A549 (cell line): ENCODE measurements at regions not wholly inside any gene's neighbourhood (a gene's known extent, or its start where the extent isn't known, plus 50 kb on each side); places are given as distances from the start of the nearest gene placed in this dataset.

ENCODE experiments used
- ATAC-seq, 2 experiments: fragments of 200-7000 bp in 1 of 2; fragments of >200 bp in 1 of 2; cut with Nextera tagmentation in 1 of 2; cut with Tn5 transposase in 1 of 2; 3 replicates each; pipeline versions ENCODE4 v1.8.0 to v1.9.1; 2018 to 2020; ENCODE audit warnings: mild to moderate bottlenecking in 1 of 2, moderate library complexity in 1 of 2
- CTCF ChIA-PET: fragments of 300-600 bp; sonication (Branson Sonifier 250); formaldehyde crosslinking; extraction: SDS; loops from one replicate; lab custom pipeline; 2021; ENCODE audit warnings: antibody characterized with exemption, inconsistent platforms; lab: Yijun Ruan, JAX
- POLR2A ChIA-PET: fragments of 350-600 bp; formaldehyde crosslinking; extraction: SDS; loops from one replicate; lab custom pipeline; 2021; ENCODE audit warnings: antibody characterized with exemption, inconsistent platforms; lab: Yijun Ruan, JAX
- DNase-seq, 2 experiments: peaks; one replicate each; pipeline versions ENCODE4 v3.0.0 to v3.0.0-alpha.2; 2011 to 2016; ENCODE audit warnings: low read depth in 1 of 2, low spot score in 1 of 2
- FAIRE-seq: peaks from 2 replicates; lab custom pipeline; 2011; peaks lifted over from hg19 to GRCh38; lab: Jason Lieb, UNC
- H3K27ac ChIP-seq, 2 experiments: fragments of >200 bp; sonication (Bioruptor Twin); formaldehyde crosslinking; 3 replicates each; pipeline ENCODE4 v1.5.1; 2016 to 2017
- H3K4me1 ChIP-seq: fragments of >200 bp; sonication (Bioruptor Twin); formaldehyde crosslinking; 3 replicates; pipeline ENCODE4 v1.6.1; 2016
- H3K4me2 ChIP-seq: fragments of >200 bp; sonication (Bioruptor Twin); formaldehyde crosslinking; 3 replicates; pipeline ENCODE4 v1.6.1; 2016
- H3K4me3 ChIP-seq: fragments of >200 bp; sonication (Bioruptor Twin); formaldehyde crosslinking; 3 replicates; pipeline ENCODE4 v1.5.1; 2016
- H3K9me3 ChIP-seq: fragments of >200 bp; sonication (Bioruptor Twin); formaldehyde crosslinking; 3 replicates; pipeline ENCODE4 v1.6.1; 2016
- BHLHE40 ChIP-seq: IDR thresholded peaks from 2 replicates; pipeline ENCODE4 v1.6.1; 2012; ENCODE audit warnings: low read depth, low read length, inconsistent platforms
- CBX2 ChIP-seq: fragments of 200-600 bp; sonication (generic); IDR thresholded peaks from 2 replicates; pipeline ENCODE4 v1.6.1; 2016; ENCODE audit warnings: low read depth, mild to moderate bottlenecking, borderline replicate concordance
- CBX8 ChIP-seq: fragments of 200-600 bp; sonication (generic); IDR thresholded peaks from 2 replicates; pipeline ENCODE4 v1.6.1; 2016
- CHD2 ChIP-seq: fragments of 150-350 bp; IDR thresholded peaks from 2 replicates; pipeline ENCODE4 v1.6.1; 2014; ENCODE audit warnings: low read length; ENCODE audit not compliant: partially characterized antibody
- CHD4 ChIP-seq: fragments of 200-600 bp; sonication (generic); IDR thresholded peaks from 2 replicates; pipeline ENCODE4 v1.6.1; 2016; ENCODE audit warnings: antibody characterized with exemption, mild to moderate bottlenecking, borderline replicate concordance
- EHF ChIP-seq: fragments of 250-450 bp; sonication (Bioruptor Pico); IDR thresholded peaks from 2 replicates; pipeline ENCODE4 v1.5.0; 2020; ENCODE audit warnings: mild to moderate bottlenecking
- EHMT2 ChIP-seq: fragments of 200-600 bp; sonication (generic); IDR thresholded peaks from 2 replicates; pipeline ENCODE4 v1.6.1; 2016; ENCODE audit warnings: antibody characterized with exemption, low read depth, mild to moderate bottlenecking, moderate library complexity
- ESRRA ChIP-seq: fragments of 150-350 bp; IDR thresholded peaks from 2 replicates; pipeline ENCODE4 v1.6.1; 2014; ENCODE audit warnings: mild to moderate bottlenecking, low read length, borderline replicate concordance
- FOXS1 ChIP-seq: fragments of 250-450 bp; sonication (Bioruptor Pico); IDR thresholded peaks from 2 replicates; pipeline ENCODE4 v1.5.0; 2020; ENCODE audit warnings: mild to moderate bottlenecking, moderate library complexity
- HDAC2 ChIP-seq: fragments of 200-600 bp; sonication (generic); IDR thresholded peaks from 2 replicates; pipeline ENCODE4 v1.6.1; 2016
- HEYL ChIP-seq: fragments of 250-450 bp; sonication (Bioruptor Pico); IDR thresholded peaks from 2 replicates; pipeline ENCODE4 v1.8.0; 2021; ENCODE audit warnings: mild to moderate bottlenecking, moderate library complexity
- HOXB13 ChIP-seq: fragments of 250-450 bp; sonication (Bioruptor Pico); IDR thresholded peaks from 2 replicates; pipeline ENCODE4 v1.5.0; 2020; ENCODE audit warnings: low read depth, mild to moderate bottlenecking, moderate library complexity
- HOXB5 ChIP-seq: fragments of 250-450 bp; sonication (Bioruptor Pico); IDR thresholded peaks from 2 replicates; pipeline ENCODE4 v1.5.0; 2020; ENCODE audit warnings: mild to moderate bottlenecking, moderate library complexity
- JUNB ChIP-seq: fragments of >200 bp; sonication (Bioruptor Twin); formaldehyde crosslinking; IDR thresholded peaks from 2 replicates; pipeline ENCODE4 v1.6.1; 2016
- KDM1A ChIP-seq: fragments of 200-600 bp; sonication (generic); IDR thresholded peaks from 2 replicates; pipeline ENCODE4 v1.6.1; 2016; ENCODE audit warnings: low read depth, mild to moderate bottlenecking
- MAZ ChIP-seq: fragments of 150-350 bp; IDR thresholded peaks from 2 replicates; pipeline ENCODE4 v1.6.1; 2014; ENCODE audit warnings: antibody characterized with exemption, low read depth, low read length, borderline replicate concordance
- NFE2L2 ChIP-seq: fragments of 150-350 bp; conservative IDR thresholded peaks from 2 replicates; pipeline ENCODE4 v1.6.1; 2014; ENCODE audit warnings: low read length
- NR3C1 ChIP-seq: fragments of >200 bp; sonication (Bioruptor Twin); formaldehyde crosslinking; IDR thresholded peaks from 3 replicates; pipeline ENCODE4 v1.6.1; 2017
- RAD21 ChIP-seq, 2 experiments: fragments of >200 bp in 1 of 2; sonication (Bioruptor Twin) in 1 of 2; formaldehyde crosslinking in 1 of 2; IDR thresholded peaks in 1 of 2; conservative IDR thresholded peaks in 1 of 2; 2 replicates in 1 of 2; 3 replicates in 1 of 2; pipeline ENCODE4 v1.6.1; 2012 to 2018; ENCODE audit warnings: inconsistent platforms in 1 of 2
- RFX5 ChIP-seq: fragments of 450-650 bp; IDR thresholded peaks from 2 replicates; pipeline ENCODE4 v1.7.1; 2014; ENCODE audit warnings: antibody characterized with exemption, mild to moderate bottlenecking, moderate library complexity
- RNF2 ChIP-seq: fragments of 200-600 bp; sonication (generic); IDR thresholded peaks from 2 replicates; pipeline ENCODE4 v1.6.1; 2016; ENCODE audit warnings: low read depth, mild to moderate bottlenecking, antibody characterized with exemption, moderate library complexity, borderline replicate concordance
- SREBF2 ChIP-seq: fragments of 450-650 bp; IDR thresholded peaks from 2 replicates; pipeline ENCODE4 v1.6.1; 2014; ENCODE audit warnings: mild to moderate bottlenecking, moderate library complexity
- TFCP2L1 ChIP-seq: fragments of 250-450 bp; sonication (Bioruptor Pico); IDR thresholded peaks from 2 replicates; pipeline ENCODE4 v1.5.0; 2021; ENCODE audit warnings: mild to moderate bottlenecking
- ZFP36 ChIP-seq: fragments of 450-650 bp; IDR thresholded peaks from 2 replicates; pipeline ENCODE4 v1.6.1; 2014; ENCODE audit warnings: borderline replicate concordance; ENCODE audit not compliant: partially characterized antibody
- ZNF302 ChIP-seq: fragments of 250-450 bp; sonication (Bioruptor Pico); IDR thresholded peaks from 2 replicates; pipeline ENCODE4 v1.9.0; 2021; ENCODE audit warnings: inconsistent platforms, mild to moderate bottlenecking, moderate library complexity
- ZSCAN20 ChIP-seq: fragments of 250-450 bp; sonication (Bioruptor Pico); IDR thresholded peaks from 2 replicates; pipeline ENCODE4 v1.8.0; 2022; ENCODE audit warnings: mild to moderate bottlenecking, moderate library complexity
- WGBS: methylation state at CpG from one replicate; pipeline ENCODE4 v1.1.6; 2017; ENCODE audit errors: missing lambda C conversion rate; 5-methylcytosine and 5-hydroxymethylcytosine counted together
- TF ChIP-seq, protein P1 (sequence below): fragments of 250-450 bp; sonication (Bioruptor Pico); IDR thresholded peaks from 2 replicates; pipeline ENCODE4 v1.5.0; 2020; ENCODE audit warnings: low read depth, mild to moderate bottlenecking, moderate library complexity
- TF ChIP-seq, protein P2 (sequence below): fragments of >200 bp; sonication (Bioruptor Twin); formaldehyde crosslinking; IDR thresholded peaks from 3 replicates; pipeline ENCODE4 v1.5.1; 2016
- TF ChIP-seq, protein P3 (sequence below): IDR thresholded peaks from 2 replicates; pipeline ENCODE4 v1.6.1; 2012
- TF ChIP-seq, protein P4 (sequence below): fragments of 150-350 bp; IDR thresholded peaks from 2 replicates; pipeline ENCODE4 v1.6.1; 2014; ENCODE audit warnings: low read depth, mild to moderate bottlenecking, low read length

DNA sequence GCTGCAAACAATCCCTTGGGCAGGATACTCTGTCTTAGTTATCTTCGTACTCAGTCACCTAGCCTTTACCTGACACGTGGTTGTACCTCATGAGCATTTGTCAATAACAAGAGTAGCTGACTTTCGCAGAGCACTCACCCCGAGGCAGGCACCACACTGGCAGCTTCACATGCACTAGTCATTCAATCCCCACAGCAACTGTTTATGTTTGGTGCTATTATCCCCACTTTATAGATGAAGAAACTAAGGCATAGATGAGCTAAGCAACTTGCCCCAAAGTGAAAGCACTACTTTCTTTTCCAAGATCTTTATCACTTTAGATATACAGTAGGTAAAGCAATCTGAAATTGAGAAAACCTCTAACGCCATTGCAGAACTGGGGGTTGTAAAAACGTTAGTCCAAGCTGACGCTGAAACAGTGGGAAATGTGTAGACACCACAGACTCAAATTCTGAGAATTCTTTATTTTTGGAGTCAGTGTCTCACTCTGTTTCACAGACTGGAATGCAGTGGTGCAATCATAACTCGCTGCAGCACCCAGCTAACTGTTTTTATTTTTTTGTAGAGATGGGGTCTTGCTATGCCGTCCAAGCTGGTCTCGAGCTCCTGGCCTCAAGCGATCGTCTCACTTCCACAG, 446.0 kb downstream of the FOXO1 start:
- Histone ChIP-seq H3K9me3 (no peaks in the 10 kb centered on the region), H3K4me1 (no peaks in the 10 kb centered on the region), H3K27ac (no peak overlapping the region; a peak in 1 of 6 replicates), H3K4me3 (no peak overlapping the region), H3K4me2 (no peak overlapping the region)
- ATAC-seq (no peak), FAIRE-seq (no peak), DNase-seq (no peak)
- WGBS: 80% methylated on average over 12 of the region's 12 CpGs
- POLR2A ChIA-PET: no interaction called here
- CTCF ChIA-PET: interaction anchor here (0.9 kb wide), 1 partner anchor 20 kb away, joined by 3 read pairs; no protein-coding TSS in a partner anchor
- TF ChIP-seq RNF2 (no peak), EHF (no peak), CBX2 (no peak), CHD4 (no peak)

DNA sequence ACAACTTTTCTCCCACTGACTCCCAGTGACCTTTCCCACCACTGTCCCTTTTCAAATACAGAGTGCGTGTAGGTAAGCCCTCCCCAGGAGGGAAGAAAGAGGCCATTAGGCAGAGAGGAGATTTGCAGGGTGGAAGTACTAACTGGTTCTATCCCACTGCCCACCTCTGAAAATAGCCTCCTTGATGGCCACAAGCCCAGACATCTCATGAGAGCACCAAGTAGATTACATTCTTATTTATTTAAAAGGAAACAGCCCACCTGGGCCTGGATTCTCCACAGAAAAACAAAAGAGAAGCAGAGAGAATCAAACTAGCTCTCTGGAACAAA, 445.3 kb downstream of the FOXO1 start:
- Histone ChIP-seq H3K4me1 (no peaks in the 10 kb centered on the region), H3K9me3 (no peaks in the 10 kb centered on the region), H3K27ac (no peak overlapping the region; a peak in 1 of 6 replicates), H3K4me2 (no peak overlapping the region), H3K4me3 (no peak overlapping the region)
- ChIA-PET CTCF (no interaction called here), POLR2A (no interaction called here)
- FAIRE-seq: no peak
- TF ChIP-seq RAD21 (conservative IDR thresholded peaks at IDR 0.05 in 1 of 2, IDR thresholded peaks at IDR 0.05 in 1 of 2) (no peak), NFE2L2 (no peak), NR3C1 (no peak), CBX8 (no peak), JUNB (no peak), SREBF2 (no peak), HEYL (CRISPR knock-in tag) (no peak), HOXB5 (CRISPR knock-in tag) (no peak), TFCP2L1 (CRISPR knock-in tag) (no peak), ZNF302 (CRISPR knock-in tag) (no peak), CHD2 (no peak), HDAC2 (no peak), KDM1A (no peak)
- TF ChIP-seq, protein P1, sequence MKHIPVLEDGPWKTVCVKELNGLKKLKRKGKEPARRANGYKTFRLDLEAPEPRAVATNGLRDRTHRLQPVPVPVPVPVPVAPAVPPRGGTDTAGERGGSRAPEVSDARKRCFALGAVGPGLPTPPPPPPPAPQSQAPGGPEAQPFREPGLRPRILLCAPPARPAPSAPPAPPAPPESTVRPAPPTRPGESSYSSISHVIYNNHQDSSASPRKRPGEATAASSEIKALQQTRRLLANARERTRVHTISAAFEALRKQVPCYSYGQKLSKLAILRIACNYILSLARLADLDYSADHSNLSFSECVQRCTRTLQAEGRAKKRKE (CRISPR knock-in tag): no peak
- TF ChIP-seq, protein P2, sequence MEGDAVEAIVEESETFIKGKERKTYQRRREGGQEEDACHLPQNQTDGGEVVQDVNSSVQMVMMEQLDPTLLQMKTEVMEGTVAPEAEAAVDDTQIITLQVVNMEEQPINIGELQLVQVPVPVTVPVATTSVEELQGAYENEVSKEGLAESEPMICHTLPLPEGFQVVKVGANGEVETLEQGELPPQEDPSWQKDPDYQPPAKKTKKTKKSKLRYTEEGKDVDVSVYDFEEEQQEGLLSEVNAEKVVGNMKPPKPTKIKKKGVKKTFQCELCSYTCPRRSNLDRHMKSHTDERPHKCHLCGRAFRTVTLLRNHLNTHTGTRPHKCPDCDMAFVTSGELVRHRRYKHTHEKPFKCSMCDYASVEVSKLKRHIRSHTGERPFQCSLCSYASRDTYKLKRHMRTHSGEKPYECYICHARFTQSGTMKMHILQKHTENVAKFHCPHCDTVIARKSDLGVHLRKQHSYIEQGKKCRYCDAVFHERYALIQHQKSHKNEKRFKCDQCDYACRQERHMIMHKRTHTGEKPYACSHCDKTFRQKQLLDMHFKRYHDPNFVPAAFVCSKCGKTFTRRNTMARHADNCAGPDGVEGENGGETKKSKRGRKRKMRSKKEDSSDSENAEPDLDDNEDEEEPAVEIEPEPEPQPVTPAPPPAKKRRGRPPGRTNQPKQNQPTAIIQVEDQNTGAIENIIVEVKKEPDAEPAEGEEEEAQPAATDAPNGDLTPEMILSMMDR: no peak
- no peak for DNase-seq
- WGBS: 91% methylated on average over 1 of the region's 1 CpG
- no peak for ATAC-seq

DNA sequence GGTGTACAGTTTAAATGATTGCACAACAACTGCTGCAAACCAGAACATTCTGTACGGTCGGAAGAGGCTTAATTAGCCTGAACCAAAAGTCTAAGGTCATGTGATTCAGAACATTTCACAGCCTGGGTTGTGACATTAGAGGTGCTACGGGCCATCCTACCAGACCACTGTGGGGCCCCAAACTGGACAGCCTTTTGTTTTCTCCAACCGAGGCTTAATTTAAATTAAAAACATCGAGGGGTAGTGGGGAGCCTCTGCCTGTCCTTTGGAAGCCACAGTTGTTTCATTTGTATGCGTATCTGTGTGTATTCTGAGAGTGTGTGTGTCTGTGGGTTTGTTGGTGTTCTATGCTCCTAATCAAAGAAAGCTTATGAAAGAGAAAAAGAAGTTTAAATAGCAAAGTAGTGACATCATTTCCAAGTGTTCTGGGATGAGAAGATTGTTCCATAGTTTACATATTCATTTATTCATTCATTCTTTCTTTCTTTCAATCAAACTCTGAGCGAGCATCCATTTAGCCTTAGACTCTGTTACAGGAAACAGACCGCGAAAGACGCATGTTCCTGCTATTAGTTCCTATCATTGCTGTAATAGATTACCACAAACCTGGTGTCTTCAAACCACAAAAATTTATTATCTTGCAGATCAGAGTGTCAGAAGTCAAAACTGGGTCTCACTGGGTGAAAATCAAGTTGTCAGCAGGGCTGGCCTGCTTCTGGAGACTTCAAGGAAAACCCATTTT, 444.8 kb downstream of the FOXO1 start:
- 55% methylated on average over 10 of the region's 10 CpGs for WGBS
- ChIA-PET POLR2A (no interaction called here), CTCF (no interaction called here)
- no peak for ATAC-seq
- DNase-seq: no peak
- Histone ChIP-seq H3K27ac (no peak overlapping the region; a peak in 1 of 6 replicates), H3K4me2 (no peak overlapping the region), H3K4me3 (no peak overlapping the region), H3K9me3 (no peaks in the 10 kb centered on the region), H3K4me1 (no peaks in the 10 kb centered on the region)
- FAIRE-seq: no peak
- TF ChIP-seq, protein P3, sequence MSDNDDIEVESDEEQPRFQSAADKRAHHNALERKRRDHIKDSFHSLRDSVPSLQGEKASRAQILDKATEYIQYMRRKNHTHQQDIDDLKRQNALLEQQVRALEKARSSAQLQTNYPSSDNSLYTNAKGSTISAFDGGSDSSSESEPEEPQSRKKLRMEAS: no peak
- TF ChIP-seq ZFP36 (no peak), EHMT2 (no peak), ESRRA (no peak), CBX8 (no peak), BHLHE40 (no peak), EHF (no peak), CBX2 (no peak), RFX5 (no peak), MAZ (no peak), HOXB13 (CRISPR knock-in tag) (no peak), ZSCAN20 (CRISPR knock-in tag) (no peak), HEYL (CRISPR knock-in tag) (no peak), FOXS1 (CRISPR knock-in tag) (no peak), CHD4 (no peak)
- TF ChIP-seq, protein P4, sequence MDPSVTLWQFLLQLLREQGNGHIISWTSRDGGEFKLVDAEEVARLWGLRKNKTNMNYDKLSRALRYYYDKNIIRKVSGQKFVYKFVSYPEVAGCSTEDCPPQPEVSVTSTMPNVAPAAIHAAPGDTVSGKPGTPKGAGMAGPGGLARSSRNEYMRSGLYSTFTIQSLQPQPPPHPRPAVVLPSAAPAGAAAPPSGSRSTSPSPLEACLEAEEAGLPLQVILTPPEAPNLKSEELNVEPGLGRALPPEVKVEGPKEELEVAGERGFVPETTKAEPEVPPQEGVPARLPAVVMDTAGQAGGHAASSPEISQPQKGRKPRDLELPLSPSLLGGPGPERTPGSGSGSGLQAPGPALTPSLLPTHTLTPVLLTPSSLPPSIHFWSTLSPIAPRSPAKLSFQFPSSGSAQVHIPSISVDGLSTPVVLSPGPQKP: no peak
